Large intestine (tissue), 3 donors: ENCODE measurements at regions not wholly inside any gene's neighbourhood (a gene's known extent, or its start where the extent isn't known, plus 50 kb on each side); places are given as distances from the start of the nearest gene placed in this dataset.

Source experiments
- DNase-seq, 2 donors: peaks; one replicate each; pipeline versions ENCODE4 v3.0.0 to v3.0.0-alpha.2; 2013
- H3K27ac ChIP-seq: one replicate; pipeline ENCODE4 v1.5.1; 2013; ENCODE audit warnings: low read length
- H3K27me3 ChIP-seq: 2 replicates; pipeline ENCODE4 v1.6.1; 2013; ENCODE audit warnings: low read length; ENCODE audit not compliant: control insufficient read depth, insufficient read depth
- H3K36me3 ChIP-seq: 2 replicates; pipeline ENCODE4 v1.6.1; 2013; ENCODE audit warnings: low read length; ENCODE audit not compliant: control insufficient read depth, insufficient read depth
- H3K4me1 ChIP-seq: one replicate; pipeline ENCODE4 v1.6.1; 2013; ENCODE audit warnings: low read length; ENCODE audit not compliant: control insufficient read depth, insufficient read depth
- H3K4me3 ChIP-seq: one replicate; pipeline ENCODE4 v1.5.1; 2013; ENCODE audit warnings: low read length
- H3K9me3 ChIP-seq: one replicate; pipeline ENCODE4 v1.6.1; 2013; ENCODE audit warnings: mild to moderate bottlenecking, low read depth, low read length, moderate library complexity; ENCODE audit not compliant: control insufficient read depth
- WGBS: methylation state at CpG from one replicate; pipeline ENCODE4 v1.1.5; 2013; ENCODE audit warnings: low lambda C conversion rate; ENCODE audit not compliant: insufficient coverage; 5-methylcytosine and 5-hydroxymethylcytosine counted together

DNA sequence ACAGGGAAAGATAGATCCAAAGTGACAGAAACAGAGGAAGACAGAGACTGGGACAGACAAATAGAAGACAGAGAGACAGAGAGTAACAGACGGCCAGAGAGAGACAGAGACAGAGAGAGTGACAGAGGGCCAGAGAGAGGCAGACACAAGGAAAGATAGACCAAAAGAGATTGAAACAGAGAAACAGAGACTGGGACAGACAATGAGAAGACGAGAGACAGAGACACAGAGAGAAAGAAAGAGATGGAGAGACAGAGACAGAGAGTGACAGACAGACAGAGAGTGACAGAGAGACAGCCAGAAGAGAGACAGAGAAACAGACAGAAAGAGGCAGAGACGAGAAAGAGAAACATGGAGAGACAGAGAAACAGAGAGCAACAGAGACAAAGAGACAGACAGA is 127.3 kb downstream of the UQCRFS1 start:
- H3K36me3 ChIP-seq: no peaks in the 10 kb centered on the region
- no peak for DNase-seq
- 89% methylated on average over 3 of the region's 3 CpGs for WGBS

DNA sequence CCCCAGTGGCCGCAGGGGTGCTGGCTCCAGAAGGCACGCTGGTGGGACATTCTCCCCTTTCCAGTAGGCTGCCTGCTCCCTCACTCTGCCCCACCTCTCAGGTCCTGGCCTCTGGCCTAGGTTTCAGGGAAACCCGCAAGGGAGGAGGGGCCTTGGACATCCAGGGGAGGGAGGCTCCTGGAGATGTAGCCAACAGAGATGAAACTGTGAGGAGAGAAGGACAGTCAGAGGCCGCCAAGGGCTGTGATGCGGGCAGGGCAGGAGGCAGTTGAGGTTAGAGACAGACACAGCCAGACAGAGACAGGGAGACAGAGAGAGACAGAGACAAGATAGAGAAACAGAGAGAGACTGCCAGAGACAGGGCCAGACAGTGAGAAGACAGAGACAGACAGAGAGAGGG is 127.7 kb downstream of the UQCRFS1 start:
- Histone ChIP-seq H3K27ac (no peak overlapping the region), H3K9me3 (no peaks in the 10 kb centered on the region), H3K27me3 (no peaks in the 10 kb centered on the region), H3K4me1 (peaks cover 3% of the 10 kb centered on the region), H3K4me3 (no peak overlapping the region), H3K36me3 (no peaks in the 10 kb centered on the region)
- WGBS: 100% methylated on average over 1 of the region's 5 CpGs
- DNase-seq: no peak

More for the DNA sequence above, 127.3 kb downstream of the UQCRFS1 start:
- H3K4me1 ChIP-seq: peaks cover 3% of the 10 kb centered on the region
- H3K27me3 ChIP-seq: no peaks in the 10 kb centered on the region
- H3K4me3 ChIP-seq: no peak overlapping the region
- H3K27ac ChIP-seq: no peak overlapping the region
- H3K9me3 ChIP-seq: no peaks in the 10 kb centered on the region

GRCh38 chr19:29084266-29084665 is 128.7 kb downstream of the UQCRFS1 start:
- Histone ChIP-seq H3K36me3 (no peaks in the 10 kb centered on the region), H3K27me3 (no peaks in the 10 kb centered on the region), H3K4me1 (peaks cover 3% of the 10 kb centered on the region), H3K27ac (no peak overlapping the region), H3K9me3 (no peaks in the 10 kb centered on the region), H3K4me3 (no peak overlapping the region)
- WGBS: 80% methylated on average over 1 of the region's 9 CpGs
- no peak for DNase-seq

DNA sequence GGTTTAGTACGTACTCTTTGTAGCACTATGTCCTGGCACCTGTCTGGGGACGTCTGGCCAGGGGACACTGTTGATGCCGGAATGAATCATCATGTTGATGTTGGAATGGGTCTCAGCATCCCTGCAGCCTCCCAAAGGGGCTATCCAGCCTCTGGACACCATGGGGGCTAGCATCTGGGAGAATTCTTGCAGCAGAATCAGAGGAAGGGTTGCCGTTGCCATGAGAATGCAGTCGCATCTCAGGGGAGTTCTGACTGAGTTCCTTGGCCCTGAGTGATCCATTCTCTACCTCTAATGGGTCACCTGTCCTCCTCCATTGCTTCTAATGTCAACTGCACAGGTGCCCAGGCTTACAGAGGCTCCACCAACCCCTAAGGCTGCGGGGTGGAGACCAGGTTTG is 129.1 kb downstream of the UQCRFS1 start:
- no peak for DNase-seq
- Histone ChIP-seq H3K4me1 (peaks cover 3% of the 10 kb centered on the region), H3K9me3 (no peaks in the 10 kb centered on the region), H3K36me3 (no peaks in the 10 kb centered on the region), H3K4me3 (no peak overlapping the region), H3K27me3 (no peaks in the 10 kb centered on the region), H3K27ac (no peak overlapping the region)
- no CpG with 5 or more reads among the region's 6 CpGs for WGBS

- Histone ChIP-seq H3K27ac (no peak overlapping the region), H3K9me3 (no peaks in the 10 kb centered on the region), H3K36me3 (no peaks in the 10 kb centered on the region), H3K4me1 (no peaks in the 10 kb centered on the region), H3K4me3 (no peak overlapping the region), H3K27me3 (no peaks in the 10 kb centered on the region)
- DNase-seq: no peak
- WGBS: 43% methylated on average over 6 of the region's 14 CpGs
These were observed 133.5 kb downstream of the UQCRFS1 start for GRCh38 chr19:29079356-29080032.

DNA sequence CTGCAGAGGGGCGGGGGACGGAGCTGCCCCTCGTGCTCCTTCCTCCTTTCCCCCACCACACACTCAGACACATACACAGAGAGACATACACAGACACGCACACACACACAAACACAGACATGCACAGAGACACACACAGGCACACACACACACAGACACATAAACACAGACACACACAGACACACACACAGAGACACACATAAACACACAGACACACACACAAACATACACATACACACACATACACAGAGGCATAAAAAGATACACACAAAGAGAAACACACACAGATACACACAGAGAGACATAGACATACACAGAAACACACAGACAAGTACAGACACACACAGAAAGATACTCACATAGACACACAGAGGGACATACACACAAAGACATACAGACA is 136.0 kb downstream of the UQCRFS1 start:
- DNase-seq: no peak
- no peaks in the 10 kb centered on the region for H3K27me3 ChIP-seq
- no CpG with 5 or more reads among the region's 4 CpGs for WGBS
- no peaks in the 10 kb centered on the region for H3K36me3 ChIP-seq
- no peak overlapping the region for H3K27ac ChIP-seq
- H3K9me3 ChIP-seq: no peaks in the 10 kb centered on the region
- H3K4me1 ChIP-seq: no peaks in the 10 kb centered on the region
- no peak overlapping the region for H3K4me3 ChIP-seq

DNA sequence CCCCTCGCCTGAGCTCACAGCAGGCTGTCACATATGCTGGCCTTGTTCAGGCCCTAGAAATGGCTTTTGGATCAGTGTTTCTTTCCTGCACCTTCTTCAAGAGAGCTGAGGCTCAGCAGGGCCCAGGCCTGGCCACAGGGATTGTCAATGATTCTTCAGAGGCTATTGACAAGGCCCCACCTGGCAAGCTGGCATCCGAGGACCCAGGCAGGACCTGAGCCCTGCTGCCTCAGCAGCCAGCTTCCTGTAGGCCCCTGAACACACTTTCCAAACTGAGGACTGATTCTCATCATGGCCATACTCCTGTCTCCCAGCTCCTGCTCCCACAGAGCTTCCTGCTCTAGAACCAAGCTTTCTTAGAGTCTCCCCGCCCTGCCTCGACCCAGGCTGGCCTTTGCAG is 136.8 kb downstream of the UQCRFS1 start:
- no peaks in the 10 kb centered on the region for H3K36me3 ChIP-seq
- H3K4me3 ChIP-seq: no peak overlapping the region
- H3K27me3 ChIP-seq: no peaks in the 10 kb centered on the region
- H3K27ac ChIP-seq: no peak overlapping the region
- H3K9me3 ChIP-seq: no peaks in the 10 kb centered on the region
- no CpG with 5 or more reads among the region's 4 CpGs for WGBS
- DNase-seq: no peak
- H3K4me1 ChIP-seq: no peaks in the 10 kb centered on the region

DNA sequence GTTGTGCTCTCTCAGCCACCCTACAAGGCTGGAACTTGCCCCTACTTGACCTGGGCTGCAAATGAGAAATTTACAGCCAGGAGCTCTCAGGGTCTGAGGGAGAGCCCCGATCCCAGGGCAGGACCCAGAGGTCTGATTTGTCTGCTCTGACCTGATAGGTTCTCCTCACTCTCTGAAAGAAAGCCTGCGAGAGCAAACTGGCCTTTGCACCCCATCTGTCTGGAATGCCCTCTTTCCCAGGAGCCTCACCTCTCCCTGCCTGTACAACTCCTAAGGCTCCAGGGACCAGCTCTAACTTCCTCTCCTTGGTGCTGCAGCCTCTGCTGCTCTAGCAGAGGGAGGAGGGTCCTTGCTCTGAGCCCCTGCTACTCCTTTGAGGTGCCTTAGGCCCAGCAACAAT is 137.8 kb downstream of the UQCRFS1 start:
- WGBS: no CpG with 5 or more reads among the region's 2 CpGs
- Histone ChIP-seq H3K9me3 (no peaks in the 10 kb centered on the region), H3K27me3 (no peaks in the 10 kb centered on the region), H3K4me3 (no peak overlapping the region), H3K36me3 (no peaks in the 10 kb centered on the region), H3K27ac (no peak overlapping the region), H3K4me1 (no peaks in the 10 kb centered on the region)
- no peak for DNase-seq

DNA sequence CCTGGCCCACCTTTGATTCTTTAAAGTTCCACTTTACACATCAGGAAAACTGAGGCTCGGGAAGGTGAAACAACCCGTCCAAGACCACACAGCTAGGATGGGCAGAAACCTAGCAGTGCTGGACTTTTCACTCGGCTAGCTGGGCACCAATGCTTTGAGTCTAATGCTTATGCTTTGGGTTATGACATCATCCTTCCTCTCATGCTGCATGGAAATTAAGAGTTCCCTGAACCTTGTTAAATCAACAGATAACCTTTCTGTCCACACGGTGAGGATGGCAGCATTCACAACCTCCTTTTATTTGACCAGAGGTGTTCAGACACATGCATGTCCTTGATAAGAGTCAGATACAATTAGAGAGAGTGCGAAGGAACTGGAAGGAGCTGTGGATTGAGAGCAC is 138.4 kb downstream of the UQCRFS1 start:
- WGBS: no CpG with 5 or more reads among the region's 5 CpGs
- Histone ChIP-seq H3K36me3 (no peaks in the 10 kb centered on the region), H3K4me3 (no peak overlapping the region), H3K27ac (no peak overlapping the region), H3K27me3 (no peaks in the 10 kb centered on the region), H3K4me1 (no peaks in the 10 kb centered on the region), H3K9me3 (no peaks in the 10 kb centered on the region)
- DNase-seq: no peak

GRCh38 chr19:29067831-29068230 is 145.1 kb downstream of the UQCRFS1 start:
- Histone ChIP-seq H3K4me1 (no peaks in the 10 kb centered on the region), H3K27ac (no peak overlapping the region), H3K9me3 (no peaks in the 10 kb centered on the region), H3K27me3 (no peaks in the 10 kb centered on the region), H3K36me3 (no peaks in the 10 kb centered on the region), H3K4me3 (no peak overlapping the region)
- no peak for DNase-seq
- no CpG with 5 or more reads among the region's 2 CpGs for WGBS
